ENCODE measurements at regions not wholly inside any gene's neighbourhood (a gene's known extent, or its start where the extent isn't known, plus 50 kb on each side); places are given as distances from the start of the nearest gene placed in this dataset.

DNA sequence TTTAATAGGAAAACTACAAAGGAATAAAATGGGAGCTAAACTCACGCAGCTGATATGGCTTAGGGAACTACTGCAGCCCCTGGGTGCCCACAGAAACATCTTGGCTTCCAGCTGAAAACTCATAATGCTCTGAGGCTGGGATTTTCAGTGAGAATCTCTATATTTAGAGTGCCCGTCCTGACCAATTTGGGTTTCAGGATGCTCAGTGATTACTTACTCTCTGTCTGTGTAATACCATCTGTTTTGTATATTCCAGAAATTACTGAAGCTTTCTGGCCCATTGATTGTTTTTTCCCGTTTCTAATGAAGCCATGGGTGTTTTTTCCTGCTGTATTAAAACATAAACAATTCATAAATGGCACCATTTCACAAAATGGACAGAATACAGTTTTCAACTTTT lies 50.6 kb upstream of the ZNF385D start:
- FAIRE-seq (no peak), DNase-seq (ENCODE audit: low spot score) (no peak)

DNA sequence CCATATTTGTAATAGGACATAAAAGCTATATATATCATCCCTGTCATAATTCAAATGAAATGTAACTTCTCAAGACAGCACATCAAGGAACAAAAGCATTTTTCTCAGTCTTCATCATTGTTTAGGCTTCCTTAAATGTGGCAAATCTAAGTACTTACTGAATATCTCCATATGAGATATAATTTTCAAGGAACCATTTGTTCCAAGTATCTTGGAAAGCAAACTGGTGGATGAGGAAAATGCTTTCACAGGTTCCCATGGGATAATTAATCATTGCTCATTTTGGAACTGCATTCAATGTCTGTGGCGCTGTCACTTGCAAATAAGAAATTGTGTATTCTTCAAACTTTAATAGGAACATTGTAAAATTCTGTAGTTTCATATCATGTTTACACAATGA lies 52.6 kb upstream of the ZNF385D start:
- no peak for DNase-seq (ENCODE audit: low spot score)
- no peak for FAIRE-seq

DNA sequence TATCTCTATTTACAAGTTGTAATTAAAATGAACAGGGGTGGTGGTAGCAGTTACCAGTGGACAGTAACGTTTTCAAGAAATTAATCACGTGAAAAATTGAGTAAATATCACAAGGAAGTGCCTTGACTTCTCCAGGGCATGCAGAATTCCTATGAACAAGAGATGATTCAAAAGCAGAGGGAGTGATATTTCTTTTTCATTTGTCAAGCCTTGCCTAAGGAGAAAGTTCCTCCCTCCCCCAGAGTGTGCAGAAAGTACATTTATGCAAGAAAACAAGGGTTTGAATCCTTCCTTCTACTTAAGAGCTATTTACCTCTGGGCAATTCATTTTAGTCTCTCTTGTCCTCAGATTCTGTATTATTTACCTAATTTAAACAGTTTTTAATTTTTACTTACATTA lies 53.3 kb upstream of the ZNF385D start:
- DNase-seq (ENCODE audit: low spot score): no peak
- no peak for FAIRE-seq

DNA sequence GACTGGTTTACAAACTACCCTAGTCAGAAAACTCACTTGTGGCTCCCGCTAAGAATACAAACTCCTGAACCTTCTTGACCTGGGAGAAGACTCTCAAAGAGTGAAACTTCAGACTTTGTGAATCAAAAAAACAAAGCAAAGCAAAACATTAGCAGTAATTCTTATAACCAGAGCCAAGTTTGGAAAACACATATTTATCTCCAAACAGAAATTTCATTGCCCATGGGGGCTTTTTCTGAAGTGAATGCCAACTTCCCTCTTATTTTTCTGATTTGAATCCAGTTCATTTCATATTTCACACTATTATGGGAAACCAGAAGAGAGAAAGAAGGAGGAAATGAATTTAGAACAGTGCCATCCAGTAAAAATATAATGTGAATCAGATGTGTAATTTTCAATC lies 55.7 kb upstream of the ZNF385D start:
- FAIRE-seq: no peak
- DNase-seq (ENCODE audit: low spot score): no peak

DNA sequence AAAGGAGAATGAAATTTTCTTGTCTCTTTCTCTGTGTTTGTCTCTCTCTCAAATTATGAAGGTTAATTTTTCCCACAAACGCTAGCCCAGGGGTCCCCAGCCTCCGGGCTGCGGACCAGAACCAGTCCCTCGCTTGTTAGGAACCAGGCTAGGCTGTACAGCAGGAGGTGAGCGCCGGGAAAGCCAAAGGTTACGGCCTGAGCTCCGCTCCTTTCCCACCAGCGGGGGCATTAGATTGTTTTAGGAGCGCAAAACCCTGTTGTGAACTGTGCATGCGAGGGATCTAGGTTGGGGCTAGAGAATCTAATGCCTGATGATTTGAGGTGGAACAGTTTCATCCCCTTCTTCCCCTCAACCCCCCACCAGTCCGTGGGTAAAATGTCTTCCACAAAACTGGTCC lies 74.7 kb upstream of the ZNF385D start:
- FAIRE-seq (no peak), DNase-seq (ENCODE audit: low spot score) (no peak)

DNA sequence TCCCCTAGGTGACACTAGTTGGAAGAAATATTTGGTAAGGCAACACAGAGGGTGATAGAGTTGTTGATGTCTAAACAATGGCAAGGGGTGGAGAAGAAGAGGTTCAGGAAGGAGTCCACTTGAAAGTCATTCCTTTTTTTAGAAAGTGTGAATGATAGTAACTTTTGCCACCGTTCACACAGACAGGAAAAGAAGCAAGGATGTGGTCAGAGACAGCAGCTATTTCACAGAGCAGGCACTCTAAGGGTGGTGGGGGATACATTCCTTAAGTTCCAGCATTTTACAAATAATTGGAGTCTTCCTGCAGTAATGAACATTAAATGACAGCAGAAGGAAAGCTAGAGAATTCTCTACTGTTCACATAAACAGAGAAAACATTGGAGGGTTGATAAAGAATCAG lies 75.4 kb upstream of the ZNF385D start:
- no peak for FAIRE-seq
- DNase-seq (ENCODE audit: low spot score): peak; percentile 3

DNA sequence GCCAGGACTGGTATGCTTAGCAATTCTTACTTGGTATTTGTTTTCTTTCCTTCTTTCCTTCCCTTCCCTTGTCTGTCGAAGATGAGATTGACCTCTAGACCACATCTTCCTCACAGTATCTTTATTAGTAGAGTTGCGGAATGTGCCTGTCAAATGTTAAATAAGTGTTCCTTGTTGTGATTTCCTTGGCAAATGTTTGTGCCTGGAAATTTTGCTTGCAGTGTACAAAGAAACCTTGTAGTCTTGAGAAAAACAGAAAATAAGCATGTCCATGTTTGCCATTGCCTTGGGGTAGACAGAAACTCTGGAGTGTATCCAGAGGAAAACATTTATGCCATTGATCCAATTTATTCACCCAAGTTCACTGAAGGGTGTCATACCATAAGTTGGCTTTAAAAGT lies 79.5 kb upstream of the ZNF385D start:
- no peak for DNase-seq (ENCODE audit: low spot score)
- FAIRE-seq: no peak

DNA sequence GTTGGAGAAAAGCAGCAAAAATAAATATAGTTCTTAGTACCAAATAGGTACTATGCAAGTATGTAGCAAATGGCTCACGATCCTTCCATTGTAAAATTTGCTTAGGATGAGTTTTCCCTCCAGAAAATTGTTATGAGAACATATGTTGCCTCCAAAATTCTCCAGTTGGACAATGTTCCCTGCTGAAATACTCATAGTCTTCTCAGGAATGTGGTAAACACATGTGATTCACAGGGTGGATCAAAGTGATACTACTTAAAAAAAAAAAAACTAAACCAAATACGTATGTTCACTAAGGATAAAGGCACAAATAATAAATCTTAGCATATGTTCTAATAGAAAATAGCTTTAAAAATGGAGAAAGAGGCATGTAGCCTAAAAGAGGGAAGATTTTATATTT lies 84.3 kb upstream of the ZNF385D start:
- DNase-seq (ENCODE audit: low spot score): no peak
- no peak for FAIRE-seq

DNA sequence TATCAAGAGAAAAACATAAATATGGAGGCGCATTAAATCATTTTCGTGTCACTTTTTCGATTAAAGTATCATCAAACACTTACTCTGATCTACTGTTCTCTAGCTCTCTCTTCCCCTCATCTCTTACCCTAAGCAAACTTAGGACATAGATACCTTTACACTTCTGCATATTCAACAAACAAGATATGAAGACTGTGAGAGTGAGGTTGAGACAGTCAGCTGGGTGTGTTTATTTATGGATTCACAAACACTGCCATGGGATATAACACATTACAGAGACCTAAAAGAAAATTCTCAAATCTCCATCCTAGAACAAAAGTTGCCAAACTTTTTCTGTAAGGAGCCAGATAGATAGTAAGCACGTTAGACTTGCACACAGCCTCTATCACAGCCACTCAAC lies 85.2 kb upstream of the ZNF385D start:
- DNase-seq (ENCODE audit: low spot score) (no peak), FAIRE-seq (no peak)

DNA sequence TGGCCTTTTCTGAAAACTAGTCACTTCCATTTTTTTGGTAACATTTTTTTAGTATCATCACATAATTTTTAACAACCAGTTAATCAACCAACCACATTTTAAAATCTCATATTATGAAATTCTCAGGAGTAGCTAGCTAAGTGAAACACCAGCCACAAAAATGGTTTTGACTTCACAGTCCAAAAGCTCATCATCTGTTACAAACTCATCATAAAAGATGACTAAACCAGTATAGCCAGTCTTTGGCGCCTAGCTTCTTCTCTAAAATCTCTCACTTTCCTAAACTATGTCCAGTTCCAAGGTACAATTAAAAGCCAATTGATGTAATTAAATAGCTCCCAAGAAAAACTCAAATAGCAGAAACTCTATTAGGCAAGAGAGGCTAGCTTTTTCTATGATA lies 88.2 kb upstream of the ZNF385D start:
- no peak for FAIRE-seq

DNA sequence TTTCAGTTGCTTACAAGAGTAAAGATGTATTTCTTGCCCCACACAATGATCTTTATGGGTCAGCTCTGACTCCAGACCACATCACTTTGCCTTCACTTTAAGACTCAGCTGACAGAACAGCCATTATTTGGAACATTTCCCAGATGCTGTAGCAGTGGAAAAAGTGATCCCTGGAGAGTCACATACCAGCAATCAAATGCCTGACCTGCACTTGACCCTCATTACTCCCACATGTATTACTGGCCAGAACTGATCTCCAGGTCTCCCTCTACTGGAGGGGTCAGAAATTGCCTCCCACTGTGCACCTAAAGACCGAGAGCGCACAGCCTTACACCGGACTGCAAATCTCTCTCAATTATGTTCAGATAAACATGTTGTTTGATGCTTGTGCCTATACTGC lies 88.6 kb upstream of the ZNF385D start:
- no peak for FAIRE-seq
- DNase-seq (ENCODE audit: low spot score): peak; percentile 20

More for the DNA sequence above, 88.2 kb upstream of the ZNF385D start:
- DNase-seq (ENCODE audit: low spot score): no peak

DNA sequence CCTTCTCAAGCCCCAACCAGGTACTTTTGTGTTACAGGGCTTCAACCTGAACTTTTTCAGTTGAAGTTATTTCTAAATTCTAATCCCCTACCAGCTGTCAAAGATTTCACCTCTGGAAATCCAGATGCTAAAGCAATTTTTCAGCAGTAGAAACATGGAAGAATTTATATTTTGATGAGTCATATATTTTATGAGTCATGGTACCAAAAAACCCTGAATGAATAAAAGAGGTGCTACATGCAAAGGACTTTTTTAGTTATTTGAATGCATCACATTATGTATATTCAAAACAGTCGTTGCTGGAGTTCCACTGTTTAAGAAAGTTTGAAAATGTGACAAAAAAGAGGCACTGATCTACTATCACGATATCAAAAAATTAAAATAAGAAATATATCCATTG lies 96.0 kb upstream of the ZNF385D start:
- DNase-seq (ENCODE audit: low spot score): no peak
- no peak for FAIRE-seq

DNA sequence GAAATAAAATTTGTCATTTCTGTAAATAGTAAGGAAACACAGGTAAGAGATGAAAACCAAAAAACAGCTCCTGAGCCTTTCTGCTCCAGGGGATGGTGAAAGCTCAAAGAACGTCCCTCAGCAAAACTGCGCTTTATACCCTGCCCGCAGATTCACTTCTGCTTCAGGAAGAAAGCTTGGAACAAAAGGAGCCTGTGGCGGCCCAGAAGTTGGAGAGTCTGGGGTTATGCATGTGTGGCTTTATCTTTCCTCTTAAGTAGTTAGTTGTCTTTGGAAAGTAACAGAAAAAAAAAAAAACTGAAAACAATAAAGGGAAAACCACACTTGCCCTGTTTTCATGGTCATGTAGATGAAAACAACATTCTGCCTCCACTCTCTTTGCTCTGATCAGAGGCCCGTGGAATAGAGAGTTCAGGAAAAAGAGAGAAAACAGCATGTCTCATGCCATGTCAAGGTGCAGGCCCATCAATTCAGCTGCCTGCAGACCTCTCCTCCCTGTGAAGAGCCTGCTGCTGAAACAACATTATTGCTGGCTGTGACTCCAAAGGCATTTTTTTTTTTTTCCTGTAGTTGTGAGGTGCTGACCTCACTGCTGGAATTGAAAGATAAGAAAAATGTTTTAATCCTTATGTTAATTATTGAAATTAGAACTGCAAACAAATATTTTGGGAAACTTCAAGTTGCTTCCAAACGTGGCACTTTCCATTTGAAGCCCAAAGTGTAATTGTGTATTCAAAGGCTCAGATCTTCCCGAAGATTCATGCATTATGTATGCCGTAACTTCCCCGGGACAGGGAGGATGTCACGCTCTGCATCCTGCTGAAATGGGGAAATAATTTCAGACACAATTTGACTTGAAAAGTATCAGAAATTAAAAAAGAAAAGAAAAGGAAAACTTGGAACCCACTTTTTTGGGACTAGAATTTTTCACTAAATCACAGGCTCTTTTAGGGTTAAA lies 108.4 kb upstream of the ZNF385D start:
- no peak for FAIRE-seq
- DNase-seq (ENCODE audit: low spot score): no peak

DNA sequence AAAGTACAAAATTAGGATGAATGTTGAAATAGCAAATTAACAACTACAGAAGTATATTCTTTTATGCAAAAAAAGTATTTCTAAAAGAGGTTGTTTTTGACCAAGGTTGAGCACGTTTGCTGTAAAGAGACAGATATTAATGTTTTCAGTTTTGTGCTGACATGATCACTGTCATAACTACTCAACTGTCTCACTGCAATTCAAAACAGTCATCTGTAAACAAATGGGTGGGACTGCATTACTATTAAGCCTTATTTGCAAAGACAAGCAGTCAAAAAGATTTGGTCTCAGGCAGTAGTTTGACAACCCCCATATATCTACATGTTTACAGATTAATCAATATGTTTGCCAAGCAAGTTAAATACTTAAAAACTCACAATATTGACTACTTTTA lies 109.1 kb upstream of the ZNF385D start:
- DNase-seq (ENCODE audit: low spot score): no peak
- no peak for FAIRE-seq

DNA sequence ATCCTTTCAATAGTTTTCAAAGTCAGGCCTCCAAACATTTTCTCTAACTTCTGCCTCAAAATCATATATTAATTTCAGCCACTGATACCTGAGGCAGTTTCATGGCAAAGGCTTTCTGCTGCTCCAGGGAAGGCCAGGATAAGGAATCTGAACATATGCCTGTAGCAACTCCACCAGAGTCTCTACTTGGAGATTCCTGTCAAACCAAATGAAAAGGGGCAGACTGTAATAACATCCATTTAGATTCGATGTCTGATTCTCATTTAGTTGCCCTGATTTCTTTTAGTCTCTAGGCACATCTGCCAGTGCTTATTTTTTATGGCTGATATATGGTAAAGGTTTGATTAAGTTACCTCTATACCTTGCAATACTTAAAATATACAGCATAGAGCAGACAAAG lies 109.6 kb upstream of the ZNF385D start:
- no peak for FAIRE-seq
- no peak for DNase-seq (ENCODE audit: low spot score)

DNA sequence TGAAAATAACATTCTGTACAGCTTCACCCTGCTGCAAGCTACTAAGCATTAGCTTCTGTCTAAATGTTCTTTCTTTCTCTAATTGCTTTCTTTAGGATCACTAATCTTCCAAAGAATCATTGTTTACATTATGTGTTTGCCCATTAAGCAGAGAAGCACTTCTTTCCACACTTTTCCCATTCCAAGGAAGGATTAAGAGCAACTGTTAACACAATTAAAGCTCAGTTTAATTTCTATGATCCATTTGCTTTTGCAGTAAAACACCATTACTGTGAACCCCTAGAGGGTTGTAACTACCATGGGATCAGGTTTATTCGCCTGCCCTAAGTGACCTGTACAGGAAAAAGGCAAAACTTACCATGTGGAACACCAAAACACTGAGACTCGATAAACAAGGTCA lies 125.8 kb upstream of the ZNF385D start:
- DNase-seq (ENCODE audit: low spot score) (no peak), FAIRE-seq (no peak)

DNA sequence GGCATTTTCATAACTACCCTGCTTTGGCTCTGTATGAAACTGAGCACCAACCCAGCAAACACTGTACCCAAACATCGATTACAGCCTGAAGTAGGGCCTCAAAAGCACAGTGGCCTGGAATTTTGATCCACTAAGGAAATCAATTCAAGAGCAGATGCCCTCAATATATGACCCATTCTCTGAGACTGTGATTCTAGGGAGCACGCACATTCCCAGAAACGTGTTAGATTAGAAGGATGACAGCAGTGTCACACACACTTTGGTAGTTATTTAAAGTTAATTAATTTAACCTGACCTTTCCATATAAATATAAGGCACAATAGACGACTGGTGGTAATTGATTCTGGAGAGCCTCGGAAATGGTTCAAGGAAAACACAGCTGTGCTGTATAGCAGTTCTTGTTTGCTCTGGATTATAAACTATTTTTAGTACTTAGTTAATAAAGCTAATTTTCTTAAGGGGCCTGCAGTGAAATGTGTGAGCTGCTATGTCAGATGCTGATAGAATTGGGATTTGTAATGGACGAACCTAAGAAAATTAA lies 126.3 kb upstream of the ZNF385D start:
- DNase-seq (ENCODE audit: low spot score) (no peak), FAIRE-seq (no peak)

DNA sequence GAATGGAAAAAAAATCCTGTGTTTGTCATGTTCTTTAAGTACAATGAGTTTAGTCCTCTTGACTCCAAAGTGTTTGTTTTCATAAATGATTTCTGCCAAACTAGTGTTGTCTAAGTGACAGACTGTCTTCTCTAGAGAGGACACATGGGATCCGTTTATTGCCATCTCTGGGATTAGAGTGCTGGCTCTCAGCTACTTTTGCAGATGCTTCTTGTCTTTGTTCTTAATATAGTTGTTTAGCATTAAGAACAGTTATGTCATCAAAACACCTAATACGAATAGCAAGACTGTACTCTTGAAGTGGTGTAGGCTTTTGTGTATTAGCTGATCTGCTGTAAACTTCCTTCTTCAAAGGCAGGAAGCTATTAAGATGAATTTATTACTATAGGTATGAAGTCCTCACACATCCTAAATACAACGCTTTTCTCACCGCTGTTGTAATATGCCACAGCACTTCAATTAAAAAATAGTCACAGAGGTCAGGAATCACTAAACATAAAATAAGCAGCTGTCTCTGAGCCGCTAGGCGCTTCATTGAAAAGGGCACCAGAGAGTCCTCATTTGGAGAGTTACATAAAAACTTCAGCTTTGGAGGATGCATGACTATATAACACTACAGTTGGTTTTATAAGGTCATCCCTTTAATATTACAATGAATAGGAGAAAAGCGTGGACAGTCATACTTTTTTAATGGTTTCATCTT lies 128.3 kb upstream of the ZNF385D start:
- DNase-seq (ENCODE audit: low spot score) (no peak), FAIRE-seq (no peak)

DNA sequence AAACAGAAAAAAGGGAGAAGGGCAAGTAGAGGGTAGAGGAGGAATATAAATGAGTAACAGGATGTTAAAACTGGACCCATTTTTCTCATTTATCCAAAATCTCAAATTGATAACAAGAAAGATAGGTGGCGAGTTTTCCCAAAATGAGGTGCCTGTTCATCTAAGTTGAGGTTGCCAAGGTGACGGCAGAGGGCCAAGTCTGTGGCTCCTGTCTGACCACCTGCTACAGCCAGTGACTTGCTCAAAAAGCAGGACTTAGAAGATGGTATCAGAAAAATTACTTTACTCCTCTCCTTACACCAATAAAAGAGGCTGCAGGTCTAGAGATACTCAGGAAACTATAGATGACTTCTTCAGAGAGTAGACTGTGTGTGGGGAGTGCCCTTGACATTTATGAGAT lies 137.6 kb upstream of the ZNF385D start:
- no peak for DNase-seq (ENCODE audit: low spot score)
- no peak for FAIRE-seq

DNA sequence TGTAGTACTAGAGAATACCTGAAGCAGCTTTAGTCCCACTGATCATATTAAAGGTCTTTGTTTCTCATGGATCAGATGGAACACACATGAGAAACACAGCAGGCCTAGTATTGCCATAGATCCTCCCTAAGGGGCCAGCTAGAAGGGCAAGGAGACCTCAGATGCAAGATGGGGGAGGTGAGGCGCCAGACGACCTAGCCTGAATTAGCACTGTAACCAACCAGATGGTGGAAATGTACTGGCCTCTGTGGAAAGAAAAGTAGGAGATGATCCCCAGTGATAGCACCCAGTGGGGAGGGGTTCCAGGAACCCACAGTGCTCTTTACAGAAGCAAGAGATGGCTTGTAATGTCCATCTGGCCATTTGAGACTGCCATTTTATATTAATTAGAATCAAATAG lies 138.2 kb upstream of the ZNF385D start:
- FAIRE-seq (no peak), DNase-seq (ENCODE audit: low spot score) (no peak)

DNA sequence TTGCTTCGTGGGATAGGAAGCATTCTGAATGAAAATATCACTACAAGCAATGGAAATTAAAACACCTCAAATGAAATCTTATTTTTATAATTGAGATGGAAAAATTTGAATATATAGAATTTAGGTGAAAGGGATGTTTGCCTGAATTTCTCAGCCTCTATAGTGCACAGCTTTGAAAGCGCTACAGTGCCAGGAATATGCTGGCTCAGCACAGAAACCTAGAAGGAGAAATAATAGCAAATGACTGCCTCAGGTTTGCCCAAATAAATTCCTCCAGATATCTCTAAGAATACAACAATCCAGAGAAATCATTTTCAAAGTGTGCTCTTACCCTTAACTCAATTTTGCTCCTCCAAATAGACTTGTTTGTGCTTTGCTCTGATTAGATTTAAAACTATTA lies 141.1 kb upstream of the ZNF385D start:
- no peak for DNase-seq (ENCODE audit: low spot score)
- FAIRE-seq: no peak

DNA sequence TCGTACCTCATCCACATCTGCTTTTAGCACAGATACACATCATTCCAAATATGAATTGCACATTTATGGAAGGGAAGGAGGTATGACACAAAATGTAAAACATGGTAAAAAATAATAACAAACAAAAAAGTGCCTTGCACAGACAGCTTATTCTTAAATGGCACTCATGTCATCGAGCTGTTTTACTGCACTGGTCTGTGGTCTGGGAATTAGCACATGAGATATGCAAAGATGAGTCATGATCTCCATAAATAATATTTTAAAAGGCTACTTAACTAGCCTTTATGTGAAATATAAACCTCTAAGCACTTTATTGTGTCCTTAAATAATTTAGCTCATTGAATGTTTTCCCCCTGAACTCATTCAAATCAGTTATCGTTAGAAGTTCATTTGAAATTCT lies 142.2 kb upstream of the ZNF385D start:
- peak; percentile 6 for DNase-seq (ENCODE audit: low spot score)
- FAIRE-seq: no peak
